Daoy (cell line): ENCODE measurements at regions not wholly inside any gene's neighbourhood (a gene's known extent, or its start where the extent isn't known, plus 50 kb on each side); places are given as distances from the start of the nearest gene placed in this dataset.
"Not testable (repeated sequence)": the region's sequence is repeated elsewhere in the genome, so short reads cannot be mapped to it uniquely, and the experiment has no call there.

Experiments
- DNase-seq: peaks from one replicate; pipeline ENCODE4 v3.0.0-alpha.2; 2015; ENCODE audit warnings: low read depth

DNA sequence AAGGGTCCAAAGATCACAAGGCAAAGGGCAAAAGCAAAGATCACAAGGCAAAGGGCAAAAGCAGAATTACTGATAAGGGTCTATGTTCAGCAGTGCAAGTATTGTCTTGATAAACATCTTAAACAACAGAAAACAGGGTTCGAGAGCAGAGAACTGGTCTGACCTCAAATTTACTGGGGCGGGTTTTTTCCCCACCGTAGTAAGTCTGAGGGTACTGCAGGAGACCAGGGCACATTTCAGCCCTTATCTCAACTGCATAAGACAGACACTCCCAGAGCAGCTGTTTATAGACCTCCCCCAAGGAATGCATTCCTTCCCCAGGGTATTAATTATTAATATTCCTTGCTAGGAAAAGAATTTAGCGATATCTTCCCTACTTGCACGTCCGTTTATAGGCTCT, 61.3 kb downstream of the ZNF860 start:
- not testable (repeated sequence) for DNase-seq

DNA sequence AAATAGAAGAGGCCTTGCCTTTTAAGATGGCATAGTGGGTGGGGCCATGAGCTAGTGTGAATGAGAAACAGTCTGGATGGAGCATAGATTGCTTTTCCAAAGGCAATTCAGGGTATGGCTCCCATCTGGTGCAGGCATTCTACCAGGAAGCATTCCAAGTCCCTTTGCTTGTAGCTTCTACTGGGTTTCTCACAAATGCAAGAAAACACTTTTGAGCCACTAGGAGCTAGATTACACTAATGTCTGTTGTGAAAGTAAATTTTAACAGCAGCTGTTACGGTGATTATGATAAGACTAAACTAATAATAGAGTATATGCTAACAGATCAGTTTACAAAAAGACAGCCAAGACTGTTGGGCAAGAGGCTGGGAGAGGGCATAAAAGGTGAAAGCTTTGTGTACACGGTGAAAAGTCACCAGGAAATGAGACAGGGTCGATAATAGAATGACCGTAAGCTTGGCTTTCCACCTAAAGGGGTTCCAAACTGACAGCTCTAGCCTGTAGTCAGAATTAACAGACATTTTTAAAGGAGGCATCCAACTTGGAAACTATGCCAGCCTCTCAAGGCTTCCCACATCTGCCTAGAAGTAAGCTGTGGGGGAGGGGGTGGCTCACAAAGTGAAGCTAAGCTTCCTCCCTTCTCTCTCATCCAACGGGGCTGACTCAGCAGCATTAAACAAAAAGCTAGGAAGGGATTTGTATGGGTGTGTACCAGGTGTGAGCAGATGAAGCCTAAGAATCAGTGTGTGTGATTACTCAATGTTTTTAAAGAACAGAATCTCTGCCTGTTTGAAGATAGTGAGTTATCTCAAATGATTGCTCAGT, 61.1 kb upstream of the GPD1L start:
- peak; percentile 9 for DNase-seq

DNA sequence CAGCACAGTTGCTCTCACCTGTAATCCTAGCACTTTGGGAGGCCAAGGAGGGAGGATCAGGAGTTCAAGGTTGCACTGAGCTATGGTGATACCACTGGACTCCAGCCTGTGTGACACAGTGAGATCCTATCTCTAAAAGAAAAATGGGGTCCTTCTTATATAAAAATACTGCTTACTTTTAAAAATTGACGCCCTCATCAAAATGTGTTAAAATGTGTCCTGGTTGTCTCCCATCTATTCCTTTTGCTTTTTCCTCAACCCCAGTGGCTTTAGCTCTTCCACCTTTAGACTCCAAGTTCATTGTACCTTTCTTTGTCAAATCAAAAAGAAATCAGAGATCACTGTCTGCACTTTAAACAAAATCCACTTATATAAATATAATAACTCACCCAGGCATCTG, 60.3 kb upstream of the GPD1L start:
- no peak for DNase-seq

DNA sequence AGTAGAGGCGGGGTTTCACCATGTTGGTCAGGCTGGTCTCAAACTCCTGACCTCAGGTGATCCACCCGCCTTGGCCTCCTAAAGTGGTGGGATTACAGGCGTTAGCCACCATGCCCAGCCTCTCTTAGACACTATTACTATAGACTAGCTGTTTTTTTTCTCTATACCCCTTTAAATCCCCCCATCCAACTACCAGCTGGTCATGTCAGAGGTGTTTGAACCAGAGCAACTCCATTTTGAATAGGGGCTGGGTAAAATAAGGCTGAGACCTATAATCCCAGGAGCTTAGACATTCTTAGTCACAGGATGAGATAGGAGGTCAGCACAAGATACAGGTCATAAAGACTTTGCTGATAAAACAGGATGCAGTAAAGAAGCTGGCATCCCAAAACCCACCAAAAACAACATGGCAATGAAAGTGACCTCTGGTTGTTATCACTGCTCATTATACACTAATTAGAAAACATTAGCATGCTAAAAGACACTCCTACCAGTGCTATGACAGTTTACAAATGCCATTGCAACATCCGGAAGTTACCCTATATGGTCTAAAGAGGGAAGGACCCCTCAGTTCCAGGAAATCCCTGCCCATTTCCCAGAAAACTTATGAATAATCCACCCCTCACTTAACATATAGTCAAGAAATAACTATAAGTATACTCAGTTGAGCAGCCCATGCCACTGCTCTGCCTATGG, 57.8 kb upstream of the GPD1L start:
- DNase-seq: no peak

DNA sequence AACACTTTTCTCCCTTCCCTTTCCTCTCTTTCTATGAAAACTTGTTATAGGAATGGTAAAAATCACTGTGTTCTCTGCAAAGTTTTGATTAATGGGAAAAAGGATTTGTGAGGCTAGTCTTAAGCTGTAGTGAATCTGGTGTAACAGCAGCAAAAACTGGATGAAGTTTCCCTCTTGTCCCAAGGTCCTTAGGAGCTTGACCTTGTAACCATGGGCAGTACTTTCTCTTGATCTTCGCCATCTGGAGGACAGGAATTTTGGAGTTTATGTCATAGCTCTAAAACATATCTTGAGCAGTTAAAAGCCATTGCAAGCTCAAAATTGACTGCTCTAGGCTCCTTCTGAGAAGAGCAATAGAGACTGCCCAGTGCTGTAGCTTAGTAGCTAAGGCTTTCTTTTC, 56.5 kb upstream of the GPD1L start:
- DNase-seq: no peak

DNA sequence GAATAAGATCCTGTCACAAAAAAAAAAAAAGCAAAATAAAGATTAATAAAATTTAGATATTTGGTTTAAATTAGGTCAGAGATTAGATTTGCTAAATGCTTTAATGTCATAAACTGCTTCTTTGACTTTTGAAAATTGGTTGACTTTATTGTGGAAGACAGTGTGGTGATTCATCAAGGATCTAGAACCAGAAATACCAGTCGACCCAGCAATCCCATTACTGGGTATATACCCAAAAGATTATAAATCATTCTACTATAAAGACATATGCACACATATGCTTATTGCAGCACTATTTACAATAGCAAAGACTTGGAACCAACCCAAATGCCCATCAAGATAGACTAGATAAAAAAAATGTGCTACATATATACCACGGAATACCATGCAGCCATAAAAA, 54.2 kb upstream of the GPD1L start:
- not testable (repeated sequence) for DNase-seq

DNA sequence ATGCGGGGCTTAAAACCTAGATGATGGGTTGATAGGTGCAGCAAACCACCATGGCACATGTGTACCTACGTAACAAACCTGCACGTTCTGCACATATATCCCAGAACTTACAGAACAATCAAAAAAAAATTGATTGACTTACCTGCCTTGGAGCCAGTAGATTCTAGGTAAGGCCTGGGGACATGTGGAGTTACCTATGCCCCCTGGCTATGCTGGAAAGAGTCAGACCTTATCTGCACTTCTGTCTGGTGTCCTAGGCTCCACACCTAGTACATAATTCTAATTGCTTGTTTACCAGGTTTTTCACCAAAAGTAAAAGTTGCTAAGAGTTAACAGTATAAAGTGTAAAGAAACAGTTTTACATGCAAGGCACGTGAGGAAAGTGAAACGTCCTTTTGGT, 53.6 kb upstream of the GPD1L start:
- DNase-seq: not testable (repeated sequence)

DNA sequence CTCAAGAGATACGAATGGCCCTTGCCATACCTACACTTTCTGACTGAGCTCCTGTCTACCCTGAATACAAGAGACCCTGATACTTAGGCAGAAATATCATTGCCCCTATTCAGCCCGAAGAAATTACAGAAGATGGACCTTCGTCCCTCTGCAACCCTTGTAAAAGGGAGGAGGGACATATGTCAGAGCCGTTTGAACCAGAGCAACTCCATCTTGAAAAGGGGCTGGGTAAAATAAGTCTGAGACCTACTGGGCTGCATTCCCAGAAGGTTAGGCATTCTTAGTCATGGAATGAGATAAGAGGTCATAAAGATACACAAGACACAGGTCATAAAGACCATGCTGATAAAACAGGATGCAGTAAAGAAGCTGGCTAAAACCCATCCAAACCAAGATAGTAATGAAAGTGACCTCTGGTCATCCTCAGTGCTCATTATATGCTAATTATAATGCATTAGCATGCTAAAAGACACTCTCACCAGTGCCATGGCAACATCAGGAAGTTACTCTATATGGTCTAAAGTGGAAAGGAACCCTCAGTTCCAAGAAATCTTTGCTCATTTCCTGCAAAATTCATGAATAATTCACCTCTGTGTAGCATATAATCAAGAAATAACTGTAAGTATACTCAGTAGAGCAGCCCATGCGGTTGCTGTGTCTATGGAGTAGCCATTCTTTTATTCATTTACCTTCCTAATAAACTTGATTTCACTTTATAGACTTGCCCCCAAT, 49.7 kb upstream of the GPD1L start:
- no peak for DNase-seq
